ENCODE measurements at regions not wholly inside any gene's neighbourhood (a gene's known extent, or its start where the extent isn't known, plus 50 kb on each side); places are given as distances from the start of the nearest gene placed in this dataset.

- Histone ChIP-seq H3K4me3 (no peak overlapping the region), H3K4me1 (no peaks in the 10 kb centered on the region), H3K9me3 (no peaks in the 10 kb centered on the region), H3K4me2 (no peak overlapping the region), H3K27ac (no peak overlapping the region)
- no peak for TF ChIP-seq HOXB13 (CRISPR knock-in tag; IDR thresholded peaks at IDR 0.05; ENCODE audit: low read depth)
- TF ChIP-seq REST (IDR thresholded peaks at IDR 0.05) = no peak
- TF ChIP-seq HOXB5 (CRISPR knock-in tag; IDR thresholded peaks at IDR 0.05) = no peak
- TF ChIP-seq ESRRA (IDR thresholded peaks at IDR 0.05; ENCODE audit: borderline replicate concordance, low read length) = no peak
- TF ChIP-seq JUNB (IDR thresholded peaks at IDR 0.05) = no peak
- TF ChIP-seq NR3C1 (IDR thresholded peaks at IDR 0.05) = no peak
- no peak for TF ChIP-seq RFX5 (IDR thresholded peaks at IDR 0.05)
- no peak for TF ChIP-seq ZFP36 (IDR thresholded peaks at IDR 0.05; ENCODE audit: borderline replicate concordance, partially characterized antibody)
- WGBS (ENCODE audit: missing lambda C conversion rate) = 8% methylated on average over 1 of the region's 1 CpG
- no peak for FAIRE-seq
- CTCF ChIA-PET = interaction anchor here (1.4 kb wide), 1 partner anchor 15 kb away, joined by 4 read pairs; no protein-coding TSS in a partner anchor
- ATAC-seq = no peak
- DNase-seq (ENCODE audit: low read depth in 1 of 2, low spot score in 1 of 2) = no peak
- POLR2A ChIA-PET = no interaction called here
Observed at GRCh38 chr11:116110356-116110755, 606.1 kb upstream of the CADM1 start.

- CTCF ChIA-PET = interaction anchor here (0.5 to 1.1 kb wide), 2 partner anchors 49 to 119 kb away, joined by 3 read pairs; no protein-coding TSS in a partner anchor
- Histone ChIP-seq H3K4me3 (no peak overlapping the region), H3K9me3 (no peaks in the 10 kb centered on the region), H3K4me1 (no peaks in the 10 kb centered on the region), H3K4me2 (no peak overlapping the region), H3K27ac (no peak overlapping the region)
- FAIRE-seq = no peak
- ATAC-seq = peak; percentile 62 to 69; a peak in 3 of 6 replicates
- POLR2A ChIA-PET = no interaction called here
- 17% methylated on average over 5 of the region's 5 CpGs for WGBS (ENCODE audit: missing lambda C conversion rate)
- peak; percentile 16 to 39 for DNase-seq (ENCODE audit: low read depth in 1 of 2, low spot score in 1 of 2)
- no peak for TF ChIP-seq FOSL2 (IDR thresholded peaks at IDR 0.05)
- peak; percentile 44 for TF ChIP-seq FOSL2 (CRISPR knock-in tag; IDR thresholded peaks at IDR 0.05)
- no peak for TF ChIP-seq CBX2 (IDR thresholded peaks at IDR 0.05; ENCODE audit: borderline replicate concordance, low read depth)
Observed at GRCh38 chr11:116109228-116109627, 605.0 kb upstream of the CADM1 start.

DNA sequence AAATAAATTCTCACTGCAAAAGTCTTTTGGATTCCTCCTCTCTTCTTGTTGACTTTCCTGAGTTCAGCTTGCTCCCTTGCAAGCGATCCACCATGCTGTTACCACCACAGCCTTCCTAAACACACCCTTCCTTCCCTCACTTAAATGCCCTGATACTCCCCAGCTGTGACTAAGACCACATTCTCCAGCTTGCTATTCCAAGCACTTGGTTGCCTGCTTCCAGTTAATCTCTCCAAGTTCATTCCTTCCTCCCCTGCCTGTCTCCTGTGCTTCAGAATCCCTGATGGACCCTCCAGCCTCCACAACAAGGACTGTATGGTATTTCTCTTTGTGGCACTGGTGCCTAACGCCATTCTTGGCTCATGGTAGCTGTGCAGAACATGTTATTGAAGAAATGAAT lies 603.9 kb upstream of the CADM1 start:
- no peak for FAIRE-seq
- DNase-seq (ENCODE audit: low read depth in 1 of 2, low spot score in 1 of 2) = no peak
- 3% methylated on average over 2 of the region's 2 CpGs for WGBS (ENCODE audit: missing lambda C conversion rate)
- no peaks in the 10 kb centered on the region for H3K9me3 ChIP-seq
- POLR2A ChIA-PET = no interaction called here
- CTCF ChIA-PET = interaction anchor here (0.9 to 1.3 kb wide), 2 partner anchors 11 to 41 kb away, joined by 3 to 4 read pairs; no protein-coding TSS in a partner anchor
- H3K4me2 ChIP-seq = no peak overlapping the region
- TF ChIP-seq CBX2 (IDR thresholded peaks at IDR 0.05; ENCODE audit: borderline replicate concordance, low read depth) = no peak
- no peak for TF ChIP-seq USF2 (IDR thresholded peaks at IDR 0.05)
- no peak for TF ChIP-seq RCOR1 (IDR thresholded peaks at IDR 0.05; ENCODE audit: low read depth, low read length)
- no peak for TF ChIP-seq FOSB (CRISPR knock-in tag; IDR thresholded peaks at IDR 0.05)
- TF ChIP-seq NR3C1 (IDR thresholded peaks at IDR 0.05) = no peak
- TF ChIP-seq SREBF2 (IDR thresholded peaks at IDR 0.05) = no peak
- no peak for TF ChIP-seq CEBPB (IDR thresholded peaks at IDR 0.05)
- no peak for TF ChIP-seq ZFP36 (IDR thresholded peaks at IDR 0.05; ENCODE audit: borderline replicate concordance, partially characterized antibody)
- H3K4me3 ChIP-seq = no peak overlapping the region
- H3K27ac ChIP-seq = no peak overlapping the region
- ATAC-seq = no peak
- H3K4me1 ChIP-seq = no peaks in the 10 kb centered on the region

GRCh38 chr11:116107229-116107628 lies 603.0 kb upstream of the CADM1 start:
- no peak overlapping the region for H3K27ac ChIP-seq
- POLR2A ChIA-PET = no interaction called here
- no peak for TF ChIP-seq HEYL (CRISPR knock-in tag; IDR thresholded peaks at IDR 0.05)
- no peak for TF ChIP-seq FOXS1 (CRISPR knock-in tag; IDR thresholded peaks at IDR 0.05)
- H3K4me2 ChIP-seq = no peak overlapping the region
- H3K4me3 ChIP-seq = no peak overlapping the region
- ATAC-seq (no peak), FAIRE-seq (no peak), DNase-seq (ENCODE audit: low read depth in 1 of 2, low spot score in 1 of 2) (no peak)
- H3K4me1 ChIP-seq = no peaks in the 10 kb centered on the region
- 0% methylated on average over 3 of the region's 3 CpGs for WGBS (ENCODE audit: missing lambda C conversion rate)
- H3K9me3 ChIP-seq = no peaks in the 10 kb centered on the region
- CTCF ChIA-PET = interaction anchor here (1.3 kb wide), 1 partner anchor 10 kb away, joined by 3 read pairs; no protein-coding TSS in a partner anchor
